HG02642 (cell line): ENCODE measurements at regions not wholly inside any gene's neighbourhood (a gene's known extent, or its start where the extent isn't known, plus 50 kb on each side); places are given as distances from the start of the nearest gene placed in this dataset.
A peak's percentile ranks its signal among the peaks of the same experiment; 100 is the strongest.

Source experiments
- ATAC-seq: cut with Tn5 transposase; IDR thresholded peaks from one replicate; pipeline ENCODE4 v1.9.1; 2021; ENCODE audit warnings: mild to moderate bottlenecking; ENCODE audit not compliant: unreplicated experiment, poor library complexity

DNA sequence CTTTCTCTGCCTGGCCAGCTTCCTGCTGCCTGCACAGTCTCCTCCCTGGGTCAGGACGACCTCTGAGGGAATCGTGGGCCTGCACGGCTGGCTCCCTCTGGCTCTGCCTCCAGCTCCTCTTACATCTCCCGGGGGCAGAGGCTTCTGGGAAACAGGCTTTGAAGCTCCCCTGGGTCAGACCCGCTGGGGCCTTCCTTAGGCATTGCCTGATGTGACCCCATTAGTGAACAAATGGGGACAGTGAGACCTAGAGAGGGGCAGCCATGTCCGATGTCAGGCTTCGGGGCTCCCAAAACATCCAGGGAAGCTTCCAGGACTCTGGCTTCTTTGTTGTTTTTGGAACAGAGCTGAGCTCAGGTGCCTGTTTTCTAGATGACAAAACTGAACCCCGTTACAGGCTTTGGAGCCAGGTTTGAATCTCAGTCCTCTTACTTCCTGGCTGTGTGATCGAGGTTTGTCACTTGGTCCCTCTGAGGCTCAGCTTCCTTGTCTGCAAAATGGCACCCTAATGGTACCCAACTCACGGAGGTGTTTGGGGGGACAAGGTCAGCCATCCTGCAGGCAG is 94.3 kb downstream of the CEBPB start:
- ATAC-seq = no peak

DNA sequence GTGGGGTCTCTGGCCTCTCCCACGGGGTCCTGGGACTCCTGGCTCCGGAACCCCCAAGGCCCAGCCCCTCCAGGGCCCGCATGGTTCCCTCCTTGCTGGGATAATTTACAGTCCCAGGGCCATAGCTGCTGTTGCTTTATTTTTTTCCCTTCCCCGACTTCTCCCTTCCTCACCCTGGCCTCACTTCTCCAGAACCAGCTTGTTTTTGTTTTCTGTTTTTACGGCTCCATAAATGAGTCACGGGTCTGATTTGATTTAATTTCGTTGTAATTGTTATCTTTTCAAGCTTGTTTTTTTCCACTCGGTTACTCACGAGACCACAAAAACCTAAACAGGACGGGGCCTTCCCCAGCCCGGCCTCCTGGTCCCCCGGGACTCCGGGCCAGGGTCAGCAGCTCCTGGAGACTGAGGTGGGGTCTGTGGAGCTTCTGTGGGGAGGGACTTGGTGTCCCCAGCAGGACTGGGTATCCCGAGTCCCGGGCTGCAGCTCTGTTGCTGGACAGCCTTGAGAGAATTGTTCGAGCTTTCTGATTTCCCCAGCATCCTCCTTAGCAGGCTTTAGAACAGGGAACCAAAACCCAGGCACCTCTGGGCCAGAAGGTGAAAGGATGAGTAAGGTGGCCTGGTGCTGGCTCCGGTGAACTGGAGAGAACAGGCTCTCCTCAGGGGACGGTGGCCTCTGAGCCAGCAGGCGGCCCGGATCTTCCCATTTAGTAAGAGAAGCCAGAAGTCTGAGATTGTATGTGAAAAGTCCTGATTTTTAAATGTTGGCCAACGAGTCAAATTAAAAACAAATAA is 94.9 kb downstream of the CEBPB start:
- peak; percentile 48 for ATAC-seq

DNA sequence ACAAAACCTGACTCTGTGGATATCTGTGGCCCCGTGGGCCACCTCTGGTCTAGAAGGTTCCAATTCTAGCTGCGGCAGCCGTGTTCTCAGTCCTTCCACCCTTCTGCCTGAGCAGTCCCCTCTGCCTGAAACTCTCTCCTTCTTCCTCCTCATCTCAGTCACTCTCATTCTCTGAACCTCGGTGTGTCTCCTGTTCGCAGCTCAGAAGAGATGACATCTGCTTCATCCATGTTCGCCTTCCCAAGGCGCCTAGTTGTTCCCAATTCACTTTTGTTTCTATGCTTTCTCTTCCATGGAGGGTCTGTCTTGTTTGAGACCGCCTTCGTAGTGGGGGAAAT is 95.5 kb downstream of the CEBPB start:
- ATAC-seq = peak; percentile 42

DNA sequence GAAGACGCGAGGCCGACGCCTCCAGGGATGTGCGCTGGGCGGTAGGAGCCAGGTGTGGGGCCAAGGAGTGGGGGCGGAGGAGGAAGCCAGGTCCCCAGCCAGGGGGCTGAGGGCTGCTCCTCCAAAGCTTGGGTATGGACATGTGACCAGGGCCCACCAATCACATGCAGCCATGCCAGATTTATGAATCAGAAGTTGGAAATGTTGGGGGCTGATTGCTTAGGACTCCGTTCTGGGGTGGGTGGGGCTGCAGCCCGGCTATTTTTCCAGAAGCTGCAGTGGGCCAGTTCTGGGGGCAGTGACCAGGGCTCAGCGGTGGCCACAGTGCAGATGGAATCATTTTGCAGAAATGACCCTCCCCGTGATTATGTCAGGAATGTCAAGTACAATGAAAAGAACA is 96.0 kb downstream of the CEBPB start:
- peak; percentile 31 for ATAC-seq

GRCh38 chr20:50287512-50287911 is 96.9 kb downstream of the CEBPB start:
- ATAC-seq = no peak

- ATAC-seq = no peak
These were observed 97.5 kb downstream of the CEBPB start for GRCh38 chr20:50288128-50288623.

- no peak for ATAC-seq
These were observed 99.0 kb downstream of the CEBPB start for GRCh38 chr20:50289581-50289980.

GRCh38 chr20:50290112-50290511 is 99.5 kb downstream of the CEBPB start:
- ATAC-seq = no peak

- ATAC-seq = no peak
These were observed 100.2 kb downstream of the CEBPB start for GRCh38 chr20:50290808-50291207.

DNA sequence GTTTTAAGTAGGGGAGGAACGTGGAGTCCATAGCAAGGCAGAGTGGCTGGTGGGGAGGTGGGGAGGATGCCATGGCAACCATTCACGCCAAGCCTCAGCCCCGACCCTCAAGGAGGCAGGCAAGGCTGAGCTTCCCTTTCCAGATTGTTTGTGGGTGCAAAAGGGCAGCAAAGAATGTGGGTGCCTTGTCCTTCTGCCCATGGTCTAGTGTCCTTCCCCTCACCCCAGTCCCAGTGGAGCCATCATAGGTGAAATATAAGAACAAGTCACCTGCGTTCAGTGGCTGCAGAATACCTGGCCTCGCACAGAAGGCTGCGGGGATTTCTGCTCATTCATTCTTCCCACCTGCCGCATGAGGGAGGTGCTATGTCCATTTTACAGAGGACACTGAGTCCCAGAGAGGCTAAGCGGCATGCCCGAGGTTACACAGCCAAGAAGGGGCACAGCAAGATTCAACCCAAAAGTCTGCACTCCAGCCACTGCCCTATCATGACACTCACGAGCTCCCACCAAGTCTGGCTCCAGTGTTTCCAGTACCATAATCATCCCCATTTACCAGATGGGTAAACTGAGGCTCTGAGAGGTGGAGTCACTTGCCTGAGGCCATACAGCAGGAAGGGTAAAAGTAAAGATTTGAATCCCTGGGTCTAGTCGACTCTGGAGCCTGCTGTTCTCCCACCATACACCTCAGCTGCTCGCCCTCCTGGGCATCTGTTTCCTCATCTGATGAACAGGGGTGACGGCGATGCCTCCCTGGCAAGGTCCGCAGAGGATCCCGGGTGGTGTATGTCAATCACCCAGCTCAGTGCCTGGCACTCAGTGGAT is 100.8 kb downstream of the CEBPB start:
- ATAC-seq = no peak

- ATAC-seq = no peak
These were observed 101.5 kb downstream of the CEBPB start for GRCh38 chr20:50292079-50292590.

- ATAC-seq = no peak
These were observed 102.1 kb downstream of the CEBPB start for GRCh38 chr20:50292591-50293283.

GRCh38 chr20:50293284-50294139 is 102.9 kb downstream of the CEBPB start:
- ATAC-seq = no peak

DNA sequence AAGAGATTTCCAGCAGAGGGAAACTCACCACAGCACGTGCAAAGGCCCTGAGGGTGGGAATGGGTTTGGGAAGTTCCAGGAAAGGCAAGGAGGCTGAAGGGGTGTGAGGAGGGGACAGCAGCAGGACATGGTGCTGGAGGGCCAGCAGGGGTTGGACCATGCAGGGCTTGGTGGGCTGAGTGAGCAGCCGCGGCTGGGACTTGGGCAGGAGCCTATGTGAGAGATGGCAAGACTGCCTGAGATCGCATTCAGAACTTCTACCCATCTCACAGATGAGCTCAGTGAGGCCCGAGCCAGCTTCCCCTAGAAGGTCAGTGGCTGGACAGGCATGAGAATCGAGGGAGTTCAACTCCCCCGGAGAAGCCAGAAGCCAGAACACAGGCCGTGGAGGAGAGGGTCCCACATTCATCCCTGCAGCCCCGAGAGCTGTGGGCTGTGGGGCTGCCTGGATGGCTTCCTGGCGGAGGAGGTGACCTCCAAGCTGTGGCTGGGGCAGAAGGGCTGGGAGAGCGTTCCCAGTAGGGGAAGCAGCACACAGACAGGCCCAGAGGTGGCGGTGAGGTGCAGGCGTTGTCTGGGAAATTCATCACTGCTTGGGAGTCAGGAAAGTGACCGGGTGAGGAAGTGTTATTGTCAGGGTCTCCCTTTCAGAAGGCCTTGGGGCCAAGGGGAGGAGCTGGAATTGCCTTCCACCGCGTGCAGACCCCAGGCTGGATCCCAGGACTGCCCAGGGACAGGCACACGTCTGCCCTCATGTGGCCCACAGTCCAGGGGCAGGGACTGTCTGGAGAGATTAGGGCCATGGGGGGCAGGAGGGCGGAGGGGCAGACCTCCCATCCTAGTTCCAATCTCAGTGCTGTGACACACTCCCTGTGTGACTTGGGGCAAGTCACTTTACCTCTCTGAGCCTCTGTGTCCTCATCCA is 103.8 kb downstream of the CEBPB start:
- no peak for ATAC-seq

DNA sequence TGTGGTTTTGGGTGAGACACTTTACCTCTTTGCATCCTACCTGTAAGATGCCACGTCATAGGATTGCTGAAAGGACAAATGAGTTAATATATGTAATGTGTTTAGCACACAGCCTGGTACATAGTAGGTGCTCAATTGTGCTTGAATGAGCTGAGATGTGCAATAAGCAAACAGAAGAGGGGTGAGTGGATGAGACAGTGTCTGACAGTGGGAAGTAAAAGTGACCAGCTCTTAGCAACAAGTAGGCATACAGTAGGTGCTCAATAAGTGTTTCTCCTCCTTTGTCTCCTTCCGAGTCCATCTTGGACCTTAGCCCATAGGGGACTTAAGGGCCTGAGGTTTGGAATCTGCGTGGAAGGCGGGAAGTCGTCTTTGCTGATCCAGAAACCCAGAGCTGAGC is 104.7 kb downstream of the CEBPB start:
- ATAC-seq = no peak

DNA sequence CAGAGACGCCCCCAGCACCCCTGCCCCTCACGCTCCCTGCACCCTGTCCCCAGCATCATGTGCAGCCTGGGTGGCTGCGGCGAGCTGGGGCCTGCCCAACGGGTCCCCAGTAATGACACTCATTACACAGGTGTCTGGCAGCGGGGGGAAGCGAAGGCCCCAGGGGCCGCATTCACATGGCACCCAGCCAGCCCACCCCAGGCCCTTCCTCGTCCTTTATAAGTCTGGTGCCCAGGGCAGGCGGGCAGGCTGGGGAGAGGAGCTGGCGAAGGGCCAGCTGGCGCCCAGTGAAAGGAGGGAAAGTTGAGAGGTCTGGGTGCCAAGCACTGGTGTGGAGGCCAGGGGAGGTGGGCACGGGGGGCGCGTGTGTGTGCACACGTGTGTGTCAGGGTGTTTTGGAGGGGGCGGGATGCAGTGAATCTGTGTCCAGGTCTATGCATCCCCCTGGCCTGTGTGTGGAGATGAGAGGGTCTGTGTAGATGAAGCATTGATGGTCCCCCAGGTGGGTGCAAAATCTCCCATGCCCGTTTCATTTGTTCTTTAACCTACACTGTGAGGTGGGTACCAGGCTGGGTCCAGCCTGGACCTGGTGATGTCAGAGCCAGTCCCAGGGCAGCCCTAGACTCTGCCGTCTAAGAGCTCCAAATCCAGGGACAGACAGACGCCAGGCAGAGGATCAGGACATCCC is 105.3 kb downstream of the CEBPB start:
- ATAC-seq = no peak

DNA sequence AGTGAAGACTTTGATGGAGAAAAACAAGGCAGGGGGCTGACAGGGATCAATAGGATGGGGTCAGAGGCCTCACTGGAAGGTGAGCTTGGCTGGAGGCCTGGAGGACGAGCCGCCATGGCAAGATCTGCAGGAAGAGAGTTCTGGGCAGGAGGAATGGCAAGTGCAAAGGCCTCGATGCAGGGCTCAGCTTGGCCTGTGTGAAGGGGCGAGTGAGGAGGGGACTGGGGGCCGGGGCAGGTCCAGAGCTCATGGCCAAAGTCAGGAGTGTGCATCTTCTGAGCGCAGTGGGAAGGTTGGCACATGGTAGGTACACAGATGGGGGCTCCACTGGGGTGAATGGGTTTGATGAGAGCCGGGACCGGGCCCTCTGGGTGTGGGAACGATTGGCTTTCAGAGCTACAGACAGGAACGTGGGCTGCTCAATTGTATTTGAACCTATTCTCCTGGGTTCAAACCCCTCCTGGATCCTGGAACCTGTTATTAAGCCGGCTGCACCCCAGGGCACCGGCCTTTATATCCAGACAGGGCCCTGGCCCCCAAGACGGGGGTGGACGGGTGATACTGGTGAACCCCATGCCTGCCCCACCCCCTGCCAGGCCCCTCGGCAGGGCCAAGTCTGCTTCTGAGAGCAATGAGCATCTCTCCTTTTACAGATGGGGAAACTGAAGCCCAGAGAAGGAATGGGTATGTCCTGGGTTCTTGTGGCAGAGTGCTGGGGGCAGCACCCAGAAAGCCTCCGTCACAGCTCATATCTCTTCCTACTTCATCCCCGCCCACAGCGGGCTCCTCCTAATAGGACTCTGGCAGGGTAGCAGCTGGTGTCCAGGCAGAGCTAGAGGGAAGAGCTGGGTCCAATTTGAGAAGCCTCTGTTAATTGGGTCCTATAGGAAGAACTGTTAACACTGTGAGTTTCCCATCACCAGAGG is 106.1 kb downstream of the CEBPB start:
- ATAC-seq = no peak
